ENCODE measurements at regions not wholly inside any gene's neighbourhood (a gene's known extent, or its start where the extent isn't known, plus 50 kb on each side); places are given as distances from the start of the nearest gene placed in this dataset.

DNA sequence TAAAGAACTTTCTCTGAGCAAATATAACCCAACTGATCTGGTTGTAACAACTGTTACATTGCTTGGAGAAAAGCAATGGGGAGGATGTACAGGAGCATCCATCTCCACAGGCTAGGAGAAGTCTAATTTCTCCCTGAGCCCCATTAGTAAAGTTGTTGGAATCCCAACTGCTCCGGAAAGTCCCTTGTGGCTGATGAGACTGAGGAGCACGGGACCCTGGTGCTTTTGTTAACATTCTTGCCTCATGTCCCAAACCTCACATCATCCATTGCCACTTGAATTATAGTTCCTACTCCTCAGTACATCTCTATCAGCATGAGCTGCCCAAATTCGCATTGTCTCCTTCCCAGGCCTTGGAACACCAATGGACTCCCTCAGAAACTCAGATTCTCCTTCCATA lies 260.6 kb upstream of the BMP2 start:
- no peak for DNase-seq (ENCODE audit: low spot score)
- Histone ChIP-seq H3K36me3 (ENCODE audit: control insufficient read depth in 4 of 4, insufficient read depth in 3 of 4, low read depth in 1 of 4, low read length in 3 of 4) (no peaks in the 10 kb centered on the region), H3K27ac (ENCODE audit: low read depth in 1 of 2, low read length in 2 of 2) (no peak overlapping the region), H3K4me1 (ENCODE audit: control insufficient read depth in 4 of 4, insufficient read depth in 4 of 4, low read length in 3 of 4) (no peaks in the 10 kb centered on the region), H3K4me3 (ENCODE audit: low read depth in 1 of 3, low read length in 3 of 3) (no peak overlapping the region), H3K9me3 (ENCODE audit: control insufficient read depth in 4 of 4, low read length in 3 of 4) (peaks cover 0 to 4% (median 0%) of the 10 kb centered on the region in 4 donors), H3K9ac (ENCODE audit: low read depth in 1 of 2, low read length in 2 of 2) (no peak overlapping the region), H3K27me3 (ENCODE audit: control insufficient read depth in 4 of 4, insufficient read depth in 4 of 4, low read length in 3 of 4) (peaks cover 0 to 6% (median 0%) of the 10 kb centered on the region in 4 donors)
- 74% methylated on average over 3 of the region's 3 CpGs for WGBS
- TF ChIP-seq RAD21 (IDR thresholded peaks at IDR 0.05) (no peak), FOXA2 (IDR thresholded peaks at IDR 0.05) (no peak), TAF1 (conservative IDR thresholded peaks at IDR 0.05) (no peak), RXRA (IDR thresholded peaks at IDR 0.05) (no peak), NR2F2 (IDR thresholded peaks at IDR 0.05) (no peak), HNF4G (IDR thresholded peaks at IDR 0.05) (no peak), HNF4A (conservative IDR thresholded peaks at IDR 0.05) (no peak), FOXA1 (IDR thresholded peaks at IDR 0.05) (no peak), GABPA (IDR thresholded peaks at IDR 0.05 in 1 of 2, conservative IDR thresholded peaks at IDR 0.05 in 1 of 2) (no peak), EGR1 (IDR thresholded peaks at IDR 0.05; ENCODE audit: low read depth in 2 of 2) (no peak), YY1 (IDR thresholded peaks at IDR 0.05) (no peak), SP1 (IDR thresholded peaks at IDR 0.05) (no peak), JUND (IDR thresholded peaks at IDR 0.05) (no peak)
- TF ChIP-seq, protein P1, sequence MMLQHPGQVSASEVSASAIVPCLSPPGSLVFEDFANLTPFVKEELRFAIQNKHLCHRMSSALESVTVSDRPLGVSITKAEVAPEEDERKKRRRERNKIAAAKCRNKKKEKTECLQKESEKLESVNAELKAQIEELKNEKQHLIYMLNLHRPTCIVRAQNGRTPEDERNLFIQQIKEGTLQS (IDR thresholded peaks at IDR 0.05), result no peak
- TF ChIP-seq, protein P2, sequence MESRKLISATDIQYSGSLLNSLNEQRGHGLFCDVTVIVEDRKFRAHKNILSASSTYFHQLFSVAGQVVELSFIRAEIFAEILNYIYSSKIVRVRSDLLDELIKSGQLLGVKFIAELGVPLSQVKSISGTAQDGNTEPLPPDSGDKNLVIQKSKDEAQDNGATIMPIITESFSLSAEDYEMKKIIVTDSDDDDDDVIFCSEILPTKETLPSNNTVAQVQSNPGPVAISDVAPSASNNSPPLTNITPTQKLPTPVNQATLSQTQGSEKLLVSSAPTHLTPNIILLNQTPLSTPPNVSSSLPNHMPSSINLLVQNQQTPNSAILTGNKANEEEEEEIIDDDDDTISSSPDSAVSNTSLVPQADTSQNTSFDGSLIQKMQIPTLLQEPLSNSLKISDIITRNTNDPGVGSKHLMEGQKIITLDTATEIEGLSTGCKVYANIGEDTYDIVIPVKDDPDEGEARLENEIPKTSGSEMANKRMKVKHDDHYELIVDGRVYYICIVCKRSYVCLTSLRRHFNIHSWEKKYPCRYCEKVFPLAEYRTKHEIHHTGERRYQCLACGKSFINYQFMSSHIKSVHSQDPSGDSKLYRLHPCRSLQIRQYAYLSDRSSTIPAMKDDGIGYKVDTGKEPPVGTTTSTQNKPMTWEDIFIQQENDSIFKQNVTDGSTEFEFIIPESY (IDR thresholded peaks at IDR 0.05), result no peak
- TF ChIP-seq, protein P3, sequence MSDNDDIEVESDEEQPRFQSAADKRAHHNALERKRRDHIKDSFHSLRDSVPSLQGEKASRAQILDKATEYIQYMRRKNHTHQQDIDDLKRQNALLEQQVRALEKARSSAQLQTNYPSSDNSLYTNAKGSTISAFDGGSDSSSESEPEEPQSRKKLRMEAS (IDR thresholded peaks at IDR 0.05), result no peak
- TF ChIP-seq, protein P4, sequence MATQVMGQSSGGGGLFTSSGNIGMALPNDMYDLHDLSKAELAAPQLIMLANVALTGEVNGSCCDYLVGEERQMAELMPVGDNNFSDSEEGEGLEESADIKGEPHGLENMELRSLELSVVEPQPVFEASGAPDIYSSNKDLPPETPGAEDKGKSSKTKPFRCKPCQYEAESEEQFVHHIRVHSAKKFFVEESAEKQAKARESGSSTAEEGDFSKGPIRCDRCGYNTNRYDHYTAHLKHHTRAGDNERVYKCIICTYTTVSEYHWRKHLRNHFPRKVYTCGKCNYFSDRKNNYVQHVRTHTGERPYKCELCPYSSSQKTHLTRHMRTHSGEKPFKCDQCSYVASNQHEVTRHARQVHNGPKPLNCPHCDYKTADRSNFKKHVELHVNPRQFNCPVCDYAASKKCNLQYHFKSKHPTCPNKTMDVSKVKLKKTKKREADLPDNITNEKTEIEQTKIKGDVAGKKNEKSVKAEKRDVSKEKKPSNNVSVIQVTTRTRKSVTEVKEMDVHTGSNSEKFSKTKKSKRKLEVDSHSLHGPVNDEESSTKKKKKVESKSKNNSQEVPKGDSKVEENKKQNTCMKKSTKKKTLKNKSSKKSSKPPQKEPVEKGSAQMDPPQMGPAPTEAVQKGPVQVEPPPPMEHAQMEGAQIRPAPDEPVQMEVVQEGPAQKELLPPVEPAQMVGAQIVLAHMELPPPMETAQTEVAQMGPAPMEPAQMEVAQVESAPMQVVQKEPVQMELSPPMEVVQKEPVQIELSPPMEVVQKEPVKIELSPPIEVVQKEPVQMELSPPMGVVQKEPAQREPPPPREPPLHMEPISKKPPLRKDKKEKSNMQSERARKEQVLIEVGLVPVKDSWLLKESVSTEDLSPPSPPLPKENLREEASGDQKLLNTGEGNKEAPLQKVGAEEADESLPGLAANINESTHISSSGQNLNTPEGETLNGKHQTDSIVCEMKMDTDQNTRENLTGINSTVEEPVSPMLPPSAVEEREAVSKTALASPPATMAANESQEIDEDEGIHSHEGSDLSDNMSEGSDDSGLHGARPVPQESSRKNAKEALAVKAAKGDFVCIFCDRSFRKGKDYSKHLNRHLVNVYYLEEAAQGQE (IDR thresholded peaks at IDR 0.05), result no peak
- TF ChIP-seq, protein P5, sequence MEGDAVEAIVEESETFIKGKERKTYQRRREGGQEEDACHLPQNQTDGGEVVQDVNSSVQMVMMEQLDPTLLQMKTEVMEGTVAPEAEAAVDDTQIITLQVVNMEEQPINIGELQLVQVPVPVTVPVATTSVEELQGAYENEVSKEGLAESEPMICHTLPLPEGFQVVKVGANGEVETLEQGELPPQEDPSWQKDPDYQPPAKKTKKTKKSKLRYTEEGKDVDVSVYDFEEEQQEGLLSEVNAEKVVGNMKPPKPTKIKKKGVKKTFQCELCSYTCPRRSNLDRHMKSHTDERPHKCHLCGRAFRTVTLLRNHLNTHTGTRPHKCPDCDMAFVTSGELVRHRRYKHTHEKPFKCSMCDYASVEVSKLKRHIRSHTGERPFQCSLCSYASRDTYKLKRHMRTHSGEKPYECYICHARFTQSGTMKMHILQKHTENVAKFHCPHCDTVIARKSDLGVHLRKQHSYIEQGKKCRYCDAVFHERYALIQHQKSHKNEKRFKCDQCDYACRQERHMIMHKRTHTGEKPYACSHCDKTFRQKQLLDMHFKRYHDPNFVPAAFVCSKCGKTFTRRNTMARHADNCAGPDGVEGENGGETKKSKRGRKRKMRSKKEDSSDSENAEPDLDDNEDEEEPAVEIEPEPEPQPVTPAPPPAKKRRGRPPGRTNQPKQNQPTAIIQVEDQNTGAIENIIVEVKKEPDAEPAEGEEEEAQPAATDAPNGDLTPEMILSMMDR (IDR thresholded peaks at IDR 0.05; ENCODE audit: low read depth, low read length, missing input control), result no peak
